Stimulated activated CD4-positive, alpha-beta T cell treated with anti-CD3 and anti-CD28 coated beads, Interleukin-1b, Interleukin-23, amount 100 ng/mL, for 1 hour (primary cell): ENCODE measurements at regions not wholly inside any gene's neighbourhood (a gene's known extent, or its start where the extent isn't known, plus 50 kb on each side); places are given as distances from the start of the nearest gene placed in this dataset.

Experiments used
- DNase-seq, 2 donors: peaks; one replicate each; pipeline ENCODE4 v3.0.0-alpha.2; 2020; ENCODE audit warnings: low read depth in 2 of 2

GRCh38 chr13:40476175-40476958 is 190.1 kb downstream of the FOXO1 start:
- no peak for DNase-seq

- no peak for DNase-seq
Measured at GRCh38 chr13:40477623-40478608, 188.5 kb downstream of the FOXO1 start.

- DNase-seq = no peak
Measured at GRCh38 chr13:40478775-40479174, 187.7 kb downstream of the FOXO1 start.

- DNase-seq = no peak
Measured at GRCh38 chr13:40479196-40479845, 187.1 kb downstream of the FOXO1 start.

- no peak for DNase-seq
Measured at GRCh38 chr13:40480012-40480914, 186.2 kb downstream of the FOXO1 start.

GRCh38 chr13:40480915-40481516 is 185.4 kb downstream of the FOXO1 start:
- DNase-seq = no peak

GRCh38 chr13:40483601-40484000 is 182.8 kb downstream of the FOXO1 start:
- DNase-seq = no peak

- no peak for DNase-seq
Measured at GRCh38 chr13:40484101-40484800, 182.2 kb downstream of the FOXO1 start.

GRCh38 chr13:40484974-40485373 is 181.5 kb downstream of the FOXO1 start:
- no peak for DNase-seq

GRCh38 chr13:40485611-40486517 is 180.6 kb downstream of the FOXO1 start:
- peak; percentile 30 to 54 for DNase-seq

GRCh38 chr13:40486518-40487163 is 179.8 kb downstream of the FOXO1 start:
- no peak for DNase-seq

- DNase-seq = no peak
Measured at GRCh38 chr13:40488869-40489391, 177.5 kb downstream of the FOXO1 start.

GRCh38 chr13:40490086-40490758 is 176.2 kb downstream of the FOXO1 start:
- DNase-seq = peak in 1 of 2 donors; percentile 32

- no peak for DNase-seq
Measured at GRCh38 chr13:40492511-40492910, 173.9 kb downstream of the FOXO1 start.

GRCh38 chr13:40494513-40494912 is 171.9 kb downstream of the FOXO1 start:
- DNase-seq = no peak

GRCh38 chr13:40494946-40495620 is 171.4 kb downstream of the FOXO1 start:
- no peak for DNase-seq

- DNase-seq = no peak
Measured at GRCh38 chr13:40495621-40496001, 170.8 kb downstream of the FOXO1 start.
